ENCODE measurements at regions not wholly inside any gene's neighbourhood (a gene's known extent, or its start where the extent isn't known, plus 50 kb on each side); places are given as distances from the start of the nearest gene placed in this dataset.
"Not testable (repeated sequence)": the region's sequence is repeated elsewhere in the genome, so short reads cannot be mapped to it uniquely, and the experiment has no call there.

DNA sequence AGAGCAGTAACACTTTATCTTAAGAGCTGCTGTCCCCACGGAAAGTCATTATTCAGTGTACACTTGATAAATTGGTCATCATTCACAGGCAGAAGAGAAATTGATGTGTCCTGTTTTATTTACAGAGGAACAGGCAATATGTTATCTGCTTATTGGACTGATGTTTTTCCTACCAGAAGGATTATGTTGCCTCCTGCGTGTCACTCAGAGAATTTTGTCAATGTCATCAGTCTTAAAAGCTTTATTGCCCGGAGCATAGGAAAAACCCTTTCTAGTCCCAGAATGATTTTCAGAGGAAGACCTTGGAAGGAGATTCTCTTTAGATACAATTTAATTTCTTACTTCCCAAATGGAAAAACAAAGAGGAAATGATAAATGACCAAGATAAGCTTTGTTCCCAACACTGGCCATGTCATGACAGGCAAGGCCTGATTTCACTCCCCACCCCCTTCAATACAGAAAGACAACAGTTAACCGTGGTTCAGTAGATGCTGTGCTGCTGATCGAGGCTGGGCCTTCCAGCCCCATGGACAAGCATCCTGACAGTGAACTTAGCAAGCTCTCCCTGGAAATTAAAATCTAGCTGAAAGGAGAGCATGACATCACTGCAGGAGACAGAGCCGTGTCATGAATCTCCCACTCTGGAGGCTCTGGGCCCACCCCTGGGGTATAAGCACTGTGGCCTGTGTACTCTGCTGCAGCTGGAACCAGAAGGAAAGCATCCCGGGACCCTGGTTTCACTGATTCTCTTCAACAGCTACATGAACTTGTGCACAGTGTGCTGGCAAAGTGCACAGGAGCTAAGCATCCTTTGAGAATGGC lies 118.8 kb upstream of the LYZL2 start:
- H3K36me3 Mint-ChIP-seq (ENCODE audit: low read depth), result no peaks in the 10 kb centered on the region
- ATAC-seq (no peak), DNase-seq (no peak)
- no peaks in the 10 kb centered on the region for H3K9me3 Mint-ChIP-seq (ENCODE audit: insufficient read depth)
- H3K4me1 Mint-ChIP-seq (ENCODE audit: low read depth), result peaks cover 41% of the 10 kb centered on the region
- ChIA-PET POLR2A (no interaction called here), CTCF (interaction anchor here (0.7 to 2.3 kb wide), 7 partner anchors 12 to 109 kb away, joined by 3 to 11 read pairs (median 5); no protein-coding TSS in a partner anchor)
- no peak overlapping the region for H3K4me3 Mint-ChIP-seq
- H3K27ac Mint-ChIP-seq, result no peak overlapping the region
- no peaks in the 10 kb centered on the region for H3K27me3 Mint-ChIP-seq (ENCODE audit: low read depth)

DNA sequence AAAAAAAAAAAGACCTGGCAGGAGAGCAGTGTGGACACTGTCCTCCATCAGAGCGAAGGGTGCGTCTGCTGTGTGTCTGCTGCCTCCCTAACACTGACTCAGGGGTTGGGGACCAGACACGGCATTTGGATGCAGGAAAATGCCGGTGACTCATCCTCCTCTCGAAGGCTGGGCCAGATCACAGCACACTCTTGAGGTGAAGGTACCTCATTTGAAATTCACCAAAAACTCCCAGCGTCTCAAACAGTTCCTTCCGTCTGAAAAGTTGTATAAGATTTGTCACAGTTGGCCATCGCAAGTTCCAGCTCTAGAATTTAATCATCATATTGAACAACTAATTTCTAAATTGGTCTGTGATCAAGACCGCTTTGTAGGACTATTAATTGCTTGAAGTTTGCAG lies 118.1 kb upstream of the LYZL2 start:
- Mint-ChIP-seq H3K4me1 (ENCODE audit: low read depth) (peaks cover 41% of the 10 kb centered on the region), H3K27ac (no peak overlapping the region), H3K27me3 (ENCODE audit: low read depth) (no peaks in the 10 kb centered on the region), H3K36me3 (ENCODE audit: low read depth) (no peaks in the 10 kb centered on the region), H3K9me3 (ENCODE audit: insufficient read depth) (no peaks in the 10 kb centered on the region), H3K4me3 (no peak overlapping the region)
- ChIA-PET POLR2A (no interaction called here), CTCF (interaction anchor here (0.8 to 2.3 kb wide), 5 partner anchors 11 to 108 kb away, joined by 3 to 11 read pairs (median 5); no protein-coding TSS in a partner anchor)
- DNase-seq (no peak), ATAC-seq (no peak)

DNA sequence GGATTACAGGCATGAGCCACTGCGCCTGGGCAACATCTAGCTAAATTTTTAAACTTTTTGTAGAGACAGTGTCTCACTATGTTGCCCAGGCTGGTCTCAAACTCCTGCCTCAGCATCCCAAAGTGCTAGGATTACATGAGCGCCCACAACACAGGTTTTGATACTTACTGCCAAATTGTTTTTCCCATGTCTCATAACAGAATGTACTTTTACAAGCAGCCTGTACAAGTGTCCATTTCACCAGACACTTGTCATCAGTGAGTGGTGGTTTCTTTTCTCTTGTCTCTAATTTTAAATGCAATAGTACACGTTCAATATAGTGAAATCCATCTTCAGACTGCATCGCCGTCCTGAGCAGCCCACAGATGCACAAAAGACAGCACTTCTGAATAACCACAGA lies 116.4 kb upstream of the LYZL2 start:
- ChIA-PET CTCF (interaction anchor here (0.8 to 1.5 kb wide), 2 partner anchors 11 to 38 kb away, joined by 3 read pairs; no protein-coding TSS in a partner anchor), POLR2A (interaction anchor here (0.8 kb wide), 1 partner anchor 10 kb away, joined by 4 read pairs; no protein-coding TSS in a partner anchor)
- H3K27me3 Mint-ChIP-seq (ENCODE audit: low read depth), result no peaks in the 10 kb centered on the region
- H3K27ac Mint-ChIP-seq, result no peak overlapping the region
- no peaks in the 10 kb centered on the region for H3K9me3 Mint-ChIP-seq (ENCODE audit: insufficient read depth)
- ATAC-seq, result no peak
- no peak for DNase-seq
- no peak overlapping the region for H3K4me3 Mint-ChIP-seq
- H3K36me3 Mint-ChIP-seq (ENCODE audit: low read depth), result no peaks in the 10 kb centered on the region
- H3K4me1 Mint-ChIP-seq (ENCODE audit: low read depth), result peaks cover 39% of the 10 kb centered on the region

DNA sequence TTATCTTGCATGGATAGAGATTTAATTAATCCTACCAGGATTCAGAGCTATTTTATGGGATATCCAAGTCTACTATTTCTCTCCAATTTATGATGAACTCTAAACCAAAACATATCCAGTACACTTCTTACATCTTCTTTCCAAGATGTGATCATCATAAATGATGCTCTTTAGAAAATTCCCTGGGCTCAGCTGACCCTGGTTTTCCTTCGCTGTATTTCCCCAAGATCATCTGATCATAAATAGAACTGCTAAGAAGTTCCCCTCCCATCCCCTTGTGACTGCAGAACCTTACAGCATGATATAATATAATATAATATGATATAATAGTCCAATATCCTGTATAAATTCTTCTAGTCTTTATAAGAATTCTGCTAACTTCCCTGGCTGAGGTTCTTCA lies 114.6 kb upstream of the LYZL2 start:
- H3K9me3 Mint-ChIP-seq (ENCODE audit: insufficient read depth), result no peaks in the 10 kb centered on the region
- H3K4me1 Mint-ChIP-seq (ENCODE audit: low read depth), result peaks cover 21% of the 10 kb centered on the region
- ChIA-PET POLR2A (no interaction called here), CTCF (no interaction called here)
- no peak for DNase-seq
- no peak for ATAC-seq
- no peaks in the 10 kb centered on the region for H3K36me3 Mint-ChIP-seq (ENCODE audit: low read depth)
- H3K27me3 Mint-ChIP-seq (ENCODE audit: low read depth), result no peaks in the 10 kb centered on the region
- no peak overlapping the region for H3K4me3 Mint-ChIP-seq
- no peak overlapping the region for H3K27ac Mint-ChIP-seq

DNA sequence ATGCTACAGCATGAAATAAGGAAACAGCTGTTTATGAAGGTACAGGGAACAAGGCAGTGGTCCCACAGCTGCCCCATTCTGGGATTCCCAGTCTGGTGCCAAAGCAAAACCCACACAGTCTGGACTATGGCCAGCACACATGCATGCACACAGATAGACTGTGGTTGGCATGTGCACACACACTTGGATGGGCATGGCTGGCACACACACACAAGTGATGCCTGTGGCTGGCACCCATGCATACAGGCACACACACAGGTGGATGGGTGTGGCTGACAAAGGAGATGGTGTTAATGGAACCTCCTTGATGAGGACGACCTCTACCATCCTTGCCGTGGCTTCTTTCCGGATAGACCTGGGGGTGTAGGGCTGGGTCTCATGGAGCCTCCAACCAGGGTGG lies 114.0 kb upstream of the LYZL2 start:
- H3K4me1 Mint-ChIP-seq (ENCODE audit: low read depth), result peaks cover 21% of the 10 kb centered on the region
- DNase-seq, result no peak
- no peak overlapping the region for H3K27ac Mint-ChIP-seq
- H3K9me3 Mint-ChIP-seq (ENCODE audit: insufficient read depth), result no peaks in the 10 kb centered on the region
- ATAC-seq, result no peak
- H3K27me3 Mint-ChIP-seq (ENCODE audit: low read depth), result no peaks in the 10 kb centered on the region
- CTCF ChIA-PET, result no interaction called here
- H3K36me3 Mint-ChIP-seq (ENCODE audit: low read depth), result no peaks in the 10 kb centered on the region
- no peak overlapping the region for H3K4me3 Mint-ChIP-seq
- POLR2A ChIA-PET, result no interaction called here

DNA sequence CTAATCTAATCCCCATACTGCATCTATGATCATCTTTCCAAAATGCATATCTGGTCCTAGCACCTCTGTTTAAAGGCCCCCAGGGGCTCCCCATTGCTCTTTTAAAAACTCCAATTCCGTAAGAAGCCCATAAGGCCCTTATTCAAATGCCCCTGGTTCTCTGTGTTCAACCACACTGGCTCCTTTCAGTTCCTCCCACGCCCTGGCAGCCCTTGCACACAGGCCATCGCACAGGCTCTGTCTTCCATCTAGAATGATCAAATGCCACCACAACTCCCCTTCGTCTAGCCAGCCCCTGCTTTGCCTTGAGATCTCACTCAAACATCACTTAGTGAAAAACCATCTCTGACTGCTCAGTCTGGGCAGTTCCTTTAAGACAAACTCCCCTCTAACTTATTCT lies 112.9 kb upstream of the LYZL2 start:
- ChIA-PET CTCF (no interaction called here), POLR2A (no interaction called here)
- no peaks in the 10 kb centered on the region for H3K9me3 Mint-ChIP-seq (ENCODE audit: insufficient read depth)
- no peak for ATAC-seq
- DNase-seq, result no peak
- peaks cover 18% of the 10 kb centered on the region for H3K4me1 Mint-ChIP-seq (ENCODE audit: low read depth)
- no peaks in the 10 kb centered on the region for H3K27me3 Mint-ChIP-seq (ENCODE audit: low read depth)
- no peak overlapping the region for H3K4me3 Mint-ChIP-seq
- H3K27ac Mint-ChIP-seq, result no peak overlapping the region
- H3K36me3 Mint-ChIP-seq (ENCODE audit: low read depth), result no peaks in the 10 kb centered on the region

DNA sequence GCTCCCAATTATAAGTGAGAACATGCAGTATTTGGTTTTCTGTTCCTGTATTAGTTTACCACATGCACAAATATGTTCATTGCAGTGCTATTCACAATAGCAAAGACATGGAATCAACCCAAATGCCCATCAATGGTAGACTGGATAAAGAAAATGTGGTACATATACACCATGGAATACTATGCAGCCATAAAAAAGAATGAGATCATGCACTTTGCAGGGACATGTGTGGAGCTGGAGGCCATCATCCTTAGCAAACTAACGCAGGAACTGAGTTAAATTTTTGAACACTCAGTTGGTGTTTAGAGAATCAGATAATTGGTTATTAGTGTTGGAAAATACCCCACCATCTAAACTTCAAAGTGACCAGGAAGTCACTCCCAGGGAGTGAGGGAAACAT lies 111.2 kb upstream of the LYZL2 start:
- H3K36me3 Mint-ChIP-seq (ENCODE audit: low read depth); H3K9me3 Mint-ChIP-seq (ENCODE audit: insufficient read depth); H3K27me3 Mint-ChIP-seq (ENCODE audit: low read depth); H3K4me3 Mint-ChIP-seq; ATAC-seq; DNase-seq; POLR2A ChIA-PET; H3K27ac Mint-ChIP-seq: not testable (repeated sequence)
- peaks cover 24% of the 10 kb centered on the region for H3K4me1 Mint-ChIP-seq (ENCODE audit: low read depth)
- CTCF ChIA-PET, result interaction anchor here (1.4 to 6.3 kb wide), 2 partner anchors 43 to 70 kb away, joined by 4 to 38 read pairs; no protein-coding TSS in a partner anchor

DNA sequence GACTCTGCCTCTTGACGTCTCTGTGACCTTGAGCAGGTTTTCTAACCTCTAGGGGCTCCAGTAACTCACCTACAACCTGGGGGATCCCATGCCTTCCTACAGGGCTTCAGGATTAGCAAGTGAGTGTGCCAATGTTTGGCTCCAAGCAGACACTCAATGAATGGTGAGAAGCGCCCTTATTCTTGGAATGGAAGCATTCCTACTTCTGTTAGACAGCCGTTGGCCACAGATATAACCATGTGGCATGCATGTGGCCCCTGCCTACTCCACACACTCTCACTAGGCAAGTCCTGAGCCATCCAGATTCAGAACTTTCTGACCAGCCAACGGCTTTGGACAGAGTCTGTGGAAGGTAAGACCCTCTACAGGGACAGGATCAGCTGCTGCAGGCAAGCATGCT lies 108.9 kb upstream of the LYZL2 start:
- Mint-ChIP-seq H3K36me3 (ENCODE audit: low read depth) (peaks cover 1% of the 10 kb centered on the region), H3K27me3 (ENCODE audit: low read depth) (no peaks in the 10 kb centered on the region), H3K4me3 (no peak overlapping the region), H3K4me1 (ENCODE audit: low read depth) (peaks cover 35% of the 10 kb centered on the region), H3K27ac (no peak overlapping the region), H3K9me3 (ENCODE audit: insufficient read depth) (no peaks in the 10 kb centered on the region)
- CTCF ChIA-PET, result interaction anchor here (6.3 kb wide), 1 partner anchor 45 kb away, joined by 38 read pairs; no protein-coding TSS in a partner anchor
- DNase-seq (no peak), ATAC-seq (no peak)
- POLR2A ChIA-PET, result no interaction called here

DNA sequence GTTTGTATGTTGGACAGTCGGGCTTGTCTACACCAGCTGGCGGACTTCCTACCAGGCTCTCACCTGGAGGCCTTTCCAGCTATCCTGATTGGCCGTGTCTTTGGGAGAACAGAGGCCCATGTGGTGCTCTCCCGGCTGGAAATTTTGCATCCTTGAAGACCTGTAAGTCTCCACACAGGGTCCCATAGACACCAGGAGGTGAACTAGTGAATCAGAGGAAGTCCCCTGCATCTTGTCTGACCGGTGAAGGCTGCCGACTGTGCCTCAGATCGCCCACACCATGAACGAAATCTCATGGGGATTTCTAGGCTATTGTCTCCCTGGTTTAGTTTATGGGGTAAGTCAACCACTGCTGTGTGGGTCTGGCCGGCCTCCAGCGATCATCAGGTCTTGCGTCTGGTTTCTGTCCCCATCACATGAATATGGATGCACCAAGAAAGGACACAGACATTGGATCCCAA lies 108.4 kb upstream of the LYZL2 start:
- H3K9me3 Mint-ChIP-seq (ENCODE audit: insufficient read depth), result no peaks in the 10 kb centered on the region
- H3K27me3 Mint-ChIP-seq (ENCODE audit: low read depth), result no peaks in the 10 kb centered on the region
- DNase-seq (no peak), ATAC-seq (no peak)
- H3K27ac Mint-ChIP-seq, result no peak overlapping the region
- POLR2A ChIA-PET, result no interaction called here
- peaks cover 35% of the 10 kb centered on the region for H3K4me1 Mint-ChIP-seq (ENCODE audit: low read depth)
- H3K4me3 Mint-ChIP-seq, result no peak overlapping the region
- CTCF ChIA-PET, result interaction anchor here (6.3 kb wide), 1 partner anchor 45 kb away, joined by 38 read pairs; no protein-coding TSS in a partner anchor
- peaks cover 1% of the 10 kb centered on the region for H3K36me3 Mint-ChIP-seq (ENCODE audit: low read depth)

DNA sequence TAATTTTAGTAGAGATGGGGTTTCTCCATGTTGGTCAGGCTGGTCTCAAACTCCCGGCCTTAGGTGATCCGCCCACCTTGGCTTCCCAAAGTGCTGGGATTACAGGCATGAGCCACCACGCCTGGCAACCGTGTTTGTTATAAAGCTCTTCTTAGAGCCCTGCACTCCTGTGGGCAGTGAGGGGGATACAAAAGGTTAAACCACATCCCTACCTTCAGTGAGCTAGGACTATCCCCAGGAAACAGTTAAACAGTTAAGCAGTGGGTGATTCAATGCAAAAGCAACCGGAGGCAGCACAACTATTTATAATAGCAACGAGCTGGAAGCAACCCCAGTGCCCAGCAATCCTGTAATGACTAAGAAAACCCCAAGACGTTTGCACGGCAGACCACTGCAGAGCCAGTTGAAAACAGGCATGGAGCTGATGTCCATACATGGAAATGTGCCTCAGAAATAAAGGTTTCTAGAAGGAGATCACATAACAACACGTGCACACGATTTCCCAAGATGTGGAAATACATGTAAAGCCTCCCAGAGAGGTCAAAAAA lies 107.2 kb upstream of the LYZL2 start:
- Mint-ChIP-seq H3K27ac (peak overlapping the region; percentile 17), H3K4me3 (no peak overlapping the region), H3K36me3 (ENCODE audit: low read depth) (peaks cover 1% of the 10 kb centered on the region), H3K9me3 (ENCODE audit: insufficient read depth) (no peaks in the 10 kb centered on the region), H3K4me1 (ENCODE audit: low read depth) (peaks cover 25% of the 10 kb centered on the region), H3K27me3 (ENCODE audit: low read depth) (no peaks in the 10 kb centered on the region)
- DNase-seq (peak; percentile 64), ATAC-seq (peak; percentile 87)
- ChIA-PET CTCF (interaction anchor here (0.8 to 6.3 kb wide), 11 partner anchors 10 to 66 kb away, joined by 3 to 38 read pairs (median 3); no protein-coding TSS in a partner anchor), POLR2A (interaction anchor here (0.5 to 1.7 kb wide), 8 partner anchors 9 to 365 kb away, joined by 3 to 13 read pairs (median 4); no protein-coding TSS in a partner anchor)

DNA sequence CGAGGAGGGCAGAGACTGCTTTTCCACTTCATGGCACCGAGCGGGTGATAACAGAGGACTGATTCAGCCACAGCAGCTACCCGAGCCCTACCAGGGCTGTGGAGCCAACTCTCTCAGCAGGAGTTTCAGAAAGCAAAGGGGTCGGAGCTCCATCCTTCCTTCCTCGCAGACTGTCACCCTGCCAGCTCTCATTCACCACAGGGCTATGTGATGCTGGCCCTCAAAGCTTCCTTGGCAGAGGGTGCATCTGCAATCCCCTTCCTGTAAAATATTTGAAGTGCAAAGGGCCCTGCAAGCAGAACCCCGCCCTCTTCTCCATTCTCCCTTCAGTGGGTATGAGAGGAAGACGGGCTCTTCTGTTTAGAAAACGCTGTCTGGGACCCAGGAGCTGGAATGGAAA lies 105.3 kb upstream of the LYZL2 start:
- ChIA-PET CTCF (interaction anchor here (0.9 to 6.3 kb wide), 6 partner anchors 11 to 349 kb away, joined by 3 to 38 read pairs (median 4); no protein-coding TSS in a partner anchor), POLR2A (no interaction called here)
- ATAC-seq (no peak), DNase-seq (no peak)
- H3K4me3 Mint-ChIP-seq, result no peak overlapping the region
- H3K9me3 Mint-ChIP-seq (ENCODE audit: insufficient read depth), result no peaks in the 10 kb centered on the region
- no peaks in the 10 kb centered on the region for H3K27me3 Mint-ChIP-seq (ENCODE audit: low read depth)
- peaks cover 1% of the 10 kb centered on the region for H3K36me3 Mint-ChIP-seq (ENCODE audit: low read depth)
- H3K4me1 Mint-ChIP-seq (ENCODE audit: low read depth), result peaks cover 24% of the 10 kb centered on the region
- peak overlapping the region; percentile 28 for H3K27ac Mint-ChIP-seq

DNA sequence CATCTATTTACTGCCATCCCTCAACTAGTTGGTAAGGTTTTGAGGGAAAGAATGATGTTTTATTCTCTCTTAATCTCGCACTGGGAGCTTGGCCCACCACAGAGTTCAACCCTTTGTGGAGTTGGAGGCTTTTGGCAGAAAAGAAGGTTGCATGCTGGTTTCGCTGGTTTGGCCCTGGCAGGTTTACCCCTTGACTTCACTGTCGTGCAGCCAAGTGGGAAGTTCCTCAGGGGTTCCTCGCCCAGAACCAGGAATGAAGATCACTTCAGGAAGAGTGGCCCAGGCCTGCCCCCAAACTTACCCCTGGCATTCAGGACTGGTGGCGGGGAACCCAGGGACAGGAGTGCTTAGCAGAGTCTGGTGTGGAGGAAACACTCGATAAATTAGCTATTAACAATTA lies 103.1 kb upstream of the LYZL2 start:
- DNase-seq (no peak), ATAC-seq (no peak)
- ChIA-PET CTCF (interaction anchor here (0.9 to 3.1 kb wide), 4 partner anchors 15 to 52 kb away, joined by 3 to 16 read pairs (median 3); no protein-coding TSS in a partner anchor), POLR2A (no interaction called here)
- Mint-ChIP-seq H3K9me3 (ENCODE audit: insufficient read depth) (no peaks in the 10 kb centered on the region), H3K4me1 (ENCODE audit: low read depth) (peaks cover 24% of the 10 kb centered on the region), H3K36me3 (ENCODE audit: low read depth) (peaks cover 1% of the 10 kb centered on the region), H3K4me3 (no peak overlapping the region), H3K27ac (no peak overlapping the region), H3K27me3 (ENCODE audit: low read depth) (no peaks in the 10 kb centered on the region)
